Tibial nerve (tissue), 3 donors: ENCODE measurements at regions not wholly inside any gene's neighbourhood (a gene's known extent, or its start where the extent isn't known, plus 50 kb on each side); places are given as distances from the start of the nearest gene placed in this dataset.

ENCODE experiments used
- POLR2A ChIP-seq, 2 donors: fragments of 450-650 bp; IDR thresholded peaks; one replicate each; pipeline ENCODE4 v1.6.1; 2017; ENCODE audit warnings: antibody characterized with exemption in 2 of 2, mild to moderate bottlenecking in 2 of 2, moderate library complexity in 2 of 2
- TF ChIP-seq, protein P1 (sequence below), 5 experiments: fragments of 200-600 bp in 3 of 5; fragments of 450-650 bp in 2 of 5; sonication (generic) in 3 of 5; IDR thresholded peaks; one replicate each; pipeline ENCODE4 v1.5.1; 2016 to 2019; ENCODE audit warnings: antibody characterized with exemption in 5 of 5, mild to moderate bottlenecking in 3 of 5, moderate library complexity in 2 of 5

DNA sequence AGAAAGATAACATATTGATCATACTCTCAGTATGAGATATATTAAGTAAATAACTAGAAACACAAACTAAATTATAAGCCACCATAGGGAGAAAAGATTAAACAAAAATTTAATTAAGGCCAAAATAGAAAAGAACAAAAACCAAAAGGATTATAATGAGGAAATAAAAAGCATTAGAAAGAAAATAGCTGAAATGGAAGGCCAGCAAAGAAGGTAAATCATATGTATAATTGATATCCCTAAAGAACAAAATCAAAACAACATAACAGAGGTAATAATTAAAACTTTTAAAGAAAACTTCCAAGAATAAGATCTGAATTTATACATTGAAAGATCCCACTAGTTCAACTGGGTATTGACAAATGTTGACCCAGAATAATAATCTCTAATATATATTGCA lies 453.0 kb downstream of the LRRIQ3 start:
- TF ChIP-seq, protein P1, sequence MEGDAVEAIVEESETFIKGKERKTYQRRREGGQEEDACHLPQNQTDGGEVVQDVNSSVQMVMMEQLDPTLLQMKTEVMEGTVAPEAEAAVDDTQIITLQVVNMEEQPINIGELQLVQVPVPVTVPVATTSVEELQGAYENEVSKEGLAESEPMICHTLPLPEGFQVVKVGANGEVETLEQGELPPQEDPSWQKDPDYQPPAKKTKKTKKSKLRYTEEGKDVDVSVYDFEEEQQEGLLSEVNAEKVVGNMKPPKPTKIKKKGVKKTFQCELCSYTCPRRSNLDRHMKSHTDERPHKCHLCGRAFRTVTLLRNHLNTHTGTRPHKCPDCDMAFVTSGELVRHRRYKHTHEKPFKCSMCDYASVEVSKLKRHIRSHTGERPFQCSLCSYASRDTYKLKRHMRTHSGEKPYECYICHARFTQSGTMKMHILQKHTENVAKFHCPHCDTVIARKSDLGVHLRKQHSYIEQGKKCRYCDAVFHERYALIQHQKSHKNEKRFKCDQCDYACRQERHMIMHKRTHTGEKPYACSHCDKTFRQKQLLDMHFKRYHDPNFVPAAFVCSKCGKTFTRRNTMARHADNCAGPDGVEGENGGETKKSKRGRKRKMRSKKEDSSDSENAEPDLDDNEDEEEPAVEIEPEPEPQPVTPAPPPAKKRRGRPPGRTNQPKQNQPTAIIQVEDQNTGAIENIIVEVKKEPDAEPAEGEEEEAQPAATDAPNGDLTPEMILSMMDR (IDR thresholded peaks at IDR 0.05): no peak
- TF ChIP-seq POLR2A (IDR thresholded peaks at IDR 0.05): no peak
